WTC11 (cell line): ENCODE measurements at regions not wholly inside any gene's neighbourhood (a gene's known extent, or its start where the extent isn't known, plus 50 kb on each side); places are given as distances from the start of the nearest gene placed in this dataset.

ENCODE experiments used
- CTCF ChIP-seq: fragments of 200-600 bp; IDR thresholded peaks from 2 replicates; pipeline ENCODE4 v1.8.0; 2022; ENCODE audit warnings: antibody characterized with exemption
- ESRRA ChIP-seq: sonication (generic); formaldehyde crosslinking; IDR thresholded peaks from 2 replicates; pipeline ENCODE4 v1.8.1; 2022; ENCODE audit warnings: mild to moderate bottlenecking, missing genetic modification reagents, borderline replicate concordance
- TEAD4 ChIP-seq: sonication (generic); formaldehyde crosslinking; IDR thresholded peaks from 2 replicates; pipeline ENCODE4 v1.8.0; 2022; ENCODE audit warnings: mild to moderate bottlenecking, missing genetic modification reagents

- TF ChIP-seq CTCF (peak; percentile 51), ESRRA (CRISPR knock-in tag) (no peak), TEAD4 (CRISPR knock-in tag) (no peak)
Observed at GRCh38 chr11:81707881-81708280, 1025.8 kb downstream of the FAM181B start.
